ENCODE measurements at regions not wholly inside any gene's neighbourhood (a gene's known extent, or its start where the extent isn't known, plus 50 kb on each side); places are given as distances from the start of the nearest gene placed in this dataset.

- no peak for DNase-seq
These were observed 52.3 kb upstream of the FUT8 start for GRCh38 chr14:65360144-65360784.

DNA sequence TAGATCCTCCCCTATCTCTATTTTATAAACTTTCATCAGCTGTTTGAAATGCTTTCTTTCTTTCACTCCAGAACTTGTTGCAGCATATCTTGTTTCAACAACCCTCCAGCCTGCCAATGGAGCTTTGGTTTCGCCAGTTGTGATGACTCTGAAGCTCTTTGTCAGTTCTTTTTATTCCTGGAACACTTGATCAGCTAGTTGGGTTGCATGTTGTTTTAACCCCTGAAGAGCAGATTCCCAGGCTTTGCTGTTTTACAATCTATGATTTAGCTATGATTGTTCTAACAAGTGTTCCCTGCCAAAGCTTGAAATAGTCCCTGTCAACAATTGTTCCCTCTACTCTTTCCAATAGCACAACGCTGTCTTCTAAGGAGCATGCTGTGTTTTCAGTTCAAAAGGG, 50.6 kb upstream of the FUT8 start:
- DNase-seq: no peak

Measured in NCI-H2171 (cell line).